ENCODE measurements at regions not wholly inside any gene's neighbourhood (a gene's known extent, or its start where the extent isn't known, plus 50 kb on each side); places are given as distances from the start of the nearest gene placed in this dataset.

- FAIRE-seq, result no peak
Measured at GRCh38 chr15:54719325-54719724, 477.4 kb downstream of the RSL24D1 start.

GRCh38 chr15:54707805-54708752 lies 488.7 kb downstream of the RSL24D1 start:
- no peak for FAIRE-seq

- no peak for FAIRE-seq
Measured at GRCh38 chr15:54687628-54688027, 509.1 kb downstream of the RSL24D1 start.
